Common myeloid progenitor, CD34-positive (primary cell): ENCODE measurements at regions not wholly inside any gene's neighbourhood (a gene's known extent, or its start where the extent isn't known, plus 50 kb on each side); places are given as distances from the start of the nearest gene placed in this dataset.

Source experiments
- CTCF ChIA-PET: fragments of 350-600 bp; sonication (Branson Sonifier 250); formaldehyde crosslinking; loops from one replicate; lab custom pipeline; 2021; ENCODE audit warnings: antibody characterized with exemption; lab: Charles Lee
- POLR2A ChIA-PET: fragments of 350-600 bp; sonication (Branson Sonifier 250); formaldehyde crosslinking; loops from one replicate; lab custom pipeline; 2021; ENCODE audit warnings: antibody characterized with exemption; lab: Charles Lee
- DNase-seq, 3 donors: peaks; one replicate each; pipeline versions ENCODE4 v3.0.0 to v3.0.0-alpha.2; 2013
- H3K27ac ChIP-seq, 2 experiments: 1 replicate in 1 of 2; 2 replicates in 1 of 2; pipeline ENCODE4 v1.7.0; 2013; ENCODE audit warnings: inconsistent platforms in 2 of 2, low read length in 2 of 2, mild to moderate bottlenecking in 2 of 2, low read depth in 1 of 2, moderate library complexity in 1 of 2; ENCODE audit not compliant: severe bottlenecking in 2 of 2, insufficient read depth in 1 of 2, poor library complexity in 1 of 2
- H3K27me3 ChIP-seq, 5 experiments: replicated peaks in 2 of 5; 1 replicate in 3 of 5; 2 replicates in 2 of 5; pipeline versions ENCODE4 v1.6.1 to v1.7.0; 2013; ENCODE audit warnings: low read length in 4 of 5, mild to moderate bottlenecking in 2 of 5, moderate library complexity in 2 of 5, inconsistent platforms in 1 of 5; ENCODE audit not compliant: insufficient read depth in 5 of 5, control insufficient read depth in 4 of 5
- H3K36me3 ChIP-seq, 4 experiments: 1 replicate in 2 of 4; 2 replicates in 2 of 4; pipeline versions ENCODE4 v1.6.1 to v1.7.0; 2013; ENCODE audit warnings: low read length in 3 of 4, control low read depth in 1 of 4, mild to moderate bottlenecking in 1 of 4; ENCODE audit not compliant: control insufficient read depth in 4 of 4, insufficient read depth in 4 of 4
- H3K4me1 ChIP-seq, 4 experiments: 1 replicate in 3 of 4; 2 replicates in 1 of 4; pipeline versions ENCODE4 v1.6.1 to v1.7.1; 2013; ENCODE audit warnings: low read length in 3 of 4, mild to moderate bottlenecking in 3 of 4, control low read depth in 1 of 4, inconsistent platforms in 1 of 4, moderate library complexity in 1 of 4; ENCODE audit not compliant: control insufficient read depth in 4 of 4, insufficient read depth in 4 of 4; ENCODE audit errors: control extremely low read depth in 1 of 4
- H3K4me3 ChIP-seq, 7 experiments: 1 replicate in 4 of 7; 2 replicates in 3 of 7; pipeline versions ENCODE4 v1.5.1 to v1.7.0; 2013; ENCODE audit warnings: mild to moderate bottlenecking in 7 of 7, low read length in 6 of 7, moderate library complexity in 6 of 7, inconsistent platforms in 2 of 7, low read depth in 2 of 7, control low read depth in 1 of 7; ENCODE audit not compliant: insufficient read depth in 4 of 7, control insufficient read depth in 1 of 7; ENCODE audit errors: extremely low read depth in 1 of 7
- H3K9me3 ChIP-seq, 5 experiments: 1 replicate in 4 of 5; 2 replicates in 1 of 5; pipeline versions ENCODE4 v1.6.1 to v1.7.1; 2013; ENCODE audit warnings: low read length in 4 of 5, mild to moderate bottlenecking in 2 of 5, inconsistent platforms in 1 of 5, low read depth in 1 of 5, moderate library complexity in 1 of 5; ENCODE audit not compliant: control insufficient read depth in 4 of 5, insufficient read depth in 2 of 5; ENCODE audit errors: control extremely low read depth in 1 of 5
- WGBS: methylation state at CpG from one replicate; pipeline ENCODE4 v1.1.5; 2013; ENCODE audit not compliant: insufficient coverage; 5-methylcytosine and 5-hydroxymethylcytosine counted together

- 100% methylated on average over 4 of the region's 5 CpGs for WGBS
- ChIA-PET CTCF (interaction anchor here (0.9 to 1.0 kb wide), 2 partner anchors 10 to 14 kb away, joined by 3 read pairs; no protein-coding TSS in a partner anchor), POLR2A (no interaction called here)
- Histone ChIP-seq H3K27ac (no peak overlapping the region), H3K4me1 (peaks cover 6 to 30% (median 14%) of the 10 kb centered on the region in 4 experiments), H3K36me3 (no peaks in the 10 kb centered on the region), H3K27me3 (no peaks in the 10 kb centered on the region), H3K4me3 (no peak overlapping the region), H3K9me3 (no peaks in the 10 kb centered on the region)
- DNase-seq: no peak
These were observed 219.8 kb downstream of the LY86 start for GRCh38 chr6:6808343-6808742.

DNA sequence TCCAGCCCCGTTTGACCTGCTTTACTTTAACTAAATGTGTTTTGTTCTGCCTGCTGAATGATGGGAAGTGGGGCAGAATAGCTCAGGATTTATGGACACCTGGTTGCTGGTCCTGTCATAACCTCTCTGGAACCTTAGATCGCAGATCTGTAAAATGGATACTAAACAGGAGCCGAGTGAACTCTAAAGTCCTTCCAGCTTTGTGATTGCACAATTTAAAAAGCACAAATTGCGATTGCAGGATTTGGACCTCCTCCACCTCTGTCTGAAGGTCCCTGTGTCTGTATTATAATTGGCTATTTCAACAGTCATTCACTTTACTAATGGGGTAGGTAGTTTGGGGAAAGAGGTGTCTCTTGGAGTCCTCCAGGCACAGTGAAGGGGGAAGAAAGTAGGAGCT, 220.4 kb downstream of the LY86 start:
- ChIA-PET POLR2A (no interaction called here), CTCF (interaction anchor here (0.9 to 1.2 kb wide), 2 partner anchors 11 to 469 kb away, joined by 3 read pairs; no protein-coding TSS in a partner anchor)
- Histone ChIP-seq H3K36me3 (no peaks in the 10 kb centered on the region), H3K9me3 (no peaks in the 10 kb centered on the region), H3K27me3 (no peaks in the 10 kb centered on the region), H3K4me3 (no peak overlapping the region), H3K4me1 (peaks cover 9 to 30% (median 16%) of the 10 kb centered on the region in 4 experiments), H3K27ac (no peak overlapping the region)
- 96% methylated on average over 3 of the region's 4 CpGs for WGBS
- no peak for DNase-seq

- DNase-seq: no peak
- no peaks in the 10 kb centered on the region for H3K36me3 ChIP-seq
- peak overlapping the region in 6 of 7 experiments; percentile 50 to 90 (median 77) for H3K4me3 ChIP-seq
- H3K4me1 ChIP-seq: peaks cover 15 to 36% (median 21%) of the 10 kb centered on the region in 4 experiments
- POLR2A ChIA-PET: no interaction called here
- no peaks in the 10 kb centered on the region for H3K27me3 ChIP-seq
- CTCF ChIA-PET: interaction anchor here (1.0 kb wide), 1 partner anchor 40 kb away, joined by 3 read pairs; no protein-coding TSS in a partner anchor
- no peaks in the 10 kb centered on the region for H3K9me3 ChIP-seq
- no peak overlapping the region for H3K27ac ChIP-seq
- WGBS: 71% methylated on average over 6 of the region's 6 CpGs
These were observed 222.2 kb downstream of the LY86 start for GRCh38 chr6:6810727-6811126.

- H3K4me1 ChIP-seq: peaks cover 15 to 38% (median 21%) of the 10 kb centered on the region in 4 experiments
- 3% methylated on average over 8 of the region's 16 CpGs for WGBS
- no peaks in the 10 kb centered on the region for H3K9me3 ChIP-seq
- POLR2A ChIA-PET: no interaction called here
- peak in 2 of 3 donors; percentile 62 to 67 for DNase-seq
- H3K36me3 ChIP-seq: no peaks in the 10 kb centered on the region
- peak overlapping the region; percentile 34 to 90 (median 74) for H3K4me3 ChIP-seq
- CTCF ChIA-PET: interaction anchor here (0.9 to 1.5 kb wide), 3 partner anchors 9 to 80 kb away, joined by 3 to 4 read pairs (median 3); no protein-coding TSS in a partner anchor
- H3K27ac ChIP-seq: peak overlapping the region; percentile 34 to 50
- no peaks in the 10 kb centered on the region for H3K27me3 ChIP-seq
These were observed 222.8 kb downstream of the LY86 start for GRCh38 chr6:6811128-6812009.

DNA sequence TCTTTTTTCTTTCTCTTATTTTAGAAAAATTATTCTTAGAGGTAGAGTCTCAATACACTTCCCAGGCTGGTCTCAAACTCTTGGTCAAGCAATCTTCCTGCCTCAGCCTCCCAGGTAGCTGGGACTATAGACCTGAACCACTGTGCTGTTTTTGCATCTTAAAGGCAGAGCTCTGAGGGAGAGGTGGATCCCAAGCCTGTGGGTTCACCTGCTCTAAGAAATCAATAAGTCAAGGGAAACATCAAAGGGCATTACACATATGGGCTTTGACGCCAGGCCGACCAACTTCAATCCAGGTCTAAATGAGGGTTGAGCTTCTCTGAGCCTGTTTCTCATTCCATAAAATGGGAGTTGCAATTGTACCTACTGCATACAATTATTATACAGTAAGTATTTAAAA, 223.9 kb downstream of the LY86 start:
- H3K4me1 ChIP-seq: peaks cover 15 to 37% (median 21%) of the 10 kb centered on the region in 4 experiments
- ChIA-PET POLR2A (interaction anchor here (0.7 kb wide), 1 partner anchor 14 kb away, joined by 3 read pairs; no protein-coding TSS in a partner anchor), CTCF (interaction anchor here (1.1 to 1.5 kb wide), 2 partner anchors 79 to 91 kb away, joined by 3 read pairs; no protein-coding TSS in a partner anchor)
- no peak for DNase-seq
- H3K9me3 ChIP-seq: no peaks in the 10 kb centered on the region
- H3K4me3 ChIP-seq: no peak overlapping the region
- no peaks in the 10 kb centered on the region for H3K36me3 ChIP-seq
- no peaks in the 10 kb centered on the region for H3K27me3 ChIP-seq
- WGBS: no CpG with 5 or more reads among the region's 2 CpGs
- H3K27ac ChIP-seq: no peak overlapping the region

GRCh38 chr6:6815732-6816131, 227.2 kb downstream of the LY86 start:
- Histone ChIP-seq H3K36me3 (no peaks in the 10 kb centered on the region), H3K4me3 (no peak overlapping the region), H3K27me3 (no peaks in the 10 kb centered on the region), H3K27ac (no peak overlapping the region), H3K9me3 (no peaks in the 10 kb centered on the region), H3K4me1 (peaks cover 15 to 35% (median 20%) of the 10 kb centered on the region in 4 experiments)
- ChIA-PET POLR2A (no interaction called here), CTCF (interaction anchor here (1.2 kb wide), 1 partner anchor 45 kb away, joined by 3 read pairs; no protein-coding TSS in a partner anchor)
- WGBS: 100% methylated on average over 1 of the region's 5 CpGs
- DNase-seq: no peak
